GM12878 (cell line): ENCODE measurements at regions not wholly inside any gene's neighbourhood (a gene's known extent, or its start where the extent isn't known, plus 50 kb on each side); places are given as distances from the start of the nearest gene placed in this dataset.

Source experiments
- ATAC-seq: fragments of 200-7000 bp; cut with Tn5 transposase; 3 replicates; pipeline ENCODE4 v1.9.1; 2020; ENCODE audit warnings: mild to moderate bottlenecking, moderate library complexity
- BruUV-seq: library from RNA; stranded (reverse); fragments of 400-500 nt; replicated peaks from 2 replicates; lab custom pipeline; 2021; lab: Mats Ljungman, UMichigan
- CTCF ChIA-PET: fragments of 300-600 bp; sonication (Branson Sonifier 250); formaldehyde crosslinking; extraction: SDS; loops from one replicate; lab custom pipeline; 2021; ENCODE audit warnings: inconsistent platforms; lab: Yijun Ruan, JAX
- POLR2A ChIA-PET: fragments of 350-600 bp; formaldehyde crosslinking; extraction: SDS; loops from one replicate; lab custom pipeline; 2021; ENCODE audit warnings: inconsistent platforms; lab: Charles Lee
- RAD21 ChIA-PET: fragments of 300-600 bp; sonication (Branson Sonifier 250); formaldehyde crosslinking; loops from one replicate; lab custom pipeline; 2023; ENCODE audit warnings: antibody characterized with exemption; ENCODE audit not compliant: unreplicated experiment; lab: Charles Lee
- SMC1A ChIA-PET: fragments of 300-600 bp; sonication (Branson Sonifier 250); formaldehyde crosslinking; loops from one replicate; lab custom pipeline; 2023; ENCODE audit not compliant: unreplicated experiment, uncharacterized antibody; lab: Charles Lee
- DNase-seq: peaks from one replicate; pipeline ENCODE4 v3.0.0-alpha.2; 2011; ENCODE audit warnings: low read depth, low spot score
- FAIRE-seq: peaks from 3 replicates; lab custom pipeline; 2011; peaks lifted over from hg19 to GRCh38; lab: Jason Lieb, UNC
- H2AFZ ChIP-seq: 2 replicates; pipeline ENCODE4 v1.6.0; 2011; ENCODE audit warnings: low read depth, low read length, control low read depth; ENCODE audit not compliant: control insufficient read depth
- H3K27ac ChIP-seq: 2 replicates; pipeline ENCODE4 v1.5.1; 2011; ENCODE audit warnings: control low read depth; ENCODE audit not compliant: control insufficient read depth, insufficient read depth
- H3K27me3 ChIP-seq, 2 experiments: replicated peaks in 1 of 2; 2 replicates each; pipeline versions ENCODE4 v1.6.0 to v1.6.1; 2011; ENCODE audit warnings: low read length in 1 of 2; ENCODE audit not compliant: control insufficient read depth in 2 of 2, insufficient read depth in 2 of 2
- H3K36me3 ChIP-seq, 2 experiments: 2 replicates each; pipeline ENCODE4 v1.5.1; 2011; ENCODE audit warnings: low read length in 1 of 2; ENCODE audit not compliant: control insufficient read depth in 2 of 2, insufficient read depth in 2 of 2
- H3K4me1 ChIP-seq: 2 replicates; pipeline ENCODE4 v1.6.1; 2011; ENCODE audit warnings: mild to moderate bottlenecking, low read length, moderate library complexity, mixed read lengths; ENCODE audit not compliant: control insufficient read depth, insufficient read depth
- H3K4me2 ChIP-seq: 2 replicates; pipeline ENCODE4 v1.6.0; 2011; ENCODE audit warnings: control low read depth; ENCODE audit not compliant: control insufficient read depth, insufficient read depth
- H3K4me3 ChIP-seq: fragments of 200-600 bp; sonication (generic); 2 replicates; pipeline ENCODE4 v1.5.1; 2016
- H3K79me2 ChIP-seq: 2 replicates; pipeline ENCODE4 v1.6.0; 2011; ENCODE audit warnings: low read length; ENCODE audit not compliant: control insufficient read depth, insufficient read depth
- H3K9ac ChIP-seq: 2 replicates; pipeline ENCODE4 v1.8.0; 2011; ENCODE audit warnings: low read length, control low read depth, mixed read lengths; ENCODE audit not compliant: control insufficient read depth, insufficient read depth
- H3K9me3 ChIP-seq: replicated peaks from 3 replicates; pipeline ENCODE4 v1.5.1; 2011; ENCODE audit warnings: mild to moderate bottlenecking, low read length; ENCODE audit not compliant: control insufficient read depth, insufficient read depth
- H4K20me1 ChIP-seq: 2 replicates; pipeline ENCODE4 v1.6.0; 2011; ENCODE audit not compliant: control insufficient read depth, insufficient read depth
- BMI1 ChIP-seq: fragments of 450-650 bp; IDR thresholded peaks from 2 replicates; pipeline ENCODE4 v1.6.1; 2016; ENCODE audit warnings: mild to moderate bottlenecking, moderate library complexity, borderline replicate concordance
- CBX3 ChIP-seq: fragments of 200-600 bp; sonication (generic); IDR thresholded peaks from 2 replicates; pipeline ENCODE4 v1.6.1; 2016; ENCODE audit warnings: low read depth, borderline replicate concordance
- DPF2 ChIP-seq: fragments of 450-650 bp; IDR thresholded peaks from 2 replicates; pipeline ENCODE4 v1.6.1; 2017; ENCODE audit warnings: mild to moderate bottlenecking
- EED ChIP-seq: sonication (generic); IDR thresholded peaks from 2 replicates; pipeline ENCODE4 v1.6.1; 2016; ENCODE audit warnings: antibody characterized with exemption, low read depth
- IKZF2 ChIP-seq, 2 experiments: fragments of 450-650 bp; IDR thresholded peaks; 2 replicates each; pipeline ENCODE4 v1.6.1; 2017; ENCODE audit warnings: mild to moderate bottlenecking in 2 of 2, moderate library complexity in 2 of 2
- JUNB ChIP-seq: IDR thresholded peaks from 2 replicates; pipeline ENCODE4 v1.6.1; 2016; ENCODE audit warnings: antibody characterized with exemption, mild to moderate bottlenecking
- JUND ChIP-seq: IDR thresholded peaks from 2 replicates; pipeline ENCODE4 v1.6.1; 2012; ENCODE audit warnings: low read depth, mild to moderate bottlenecking, low read length, improper control_type of control experiment, moderate library complexity
- MYB ChIP-seq: fragments of 150-350 bp; IDR thresholded peaks from 2 replicates; pipeline ENCODE4 v1.6.1; 2014; ENCODE audit warnings: mild to moderate bottlenecking, low read depth, low read length, borderline replicate concordance
- POU2F2 ChIP-seq: IDR thresholded peaks from 3 replicates; pipeline ENCODE4 v1.6.1; 2011; ENCODE audit warnings: low read depth, mild to moderate bottlenecking, low read length, borderline replicate concordance
- RAD21 ChIP-seq: IDR thresholded peaks from 2 replicates; pipeline ENCODE4 v1.6.1; 2011; ENCODE audit warnings: mild to moderate bottlenecking, low read depth, low read length, moderate library complexity; ENCODE audit not compliant: insufficient read depth
- RELA ChIP-seq: fragments of 450-650 bp; IDR thresholded peaks from 2 replicates; pipeline ENCODE4 v1.8.0; 2014; ENCODE audit warnings: borderline replicate concordance; ENCODE audit not compliant: partially characterized antibody
- RUNX3 ChIP-seq: IDR thresholded peaks from 2 replicates; pipeline ENCODE4 v1.6.1; 2012; ENCODE audit warnings: low read length, inconsistent platforms
- SMARCA5 ChIP-seq: fragments of 450-650 bp; IDR thresholded peaks from 2 replicates; pipeline ENCODE4 v1.6.1; 2017; ENCODE audit warnings: mild to moderate bottlenecking
- TAF1 ChIP-seq: IDR thresholded peaks from 2 replicates; pipeline ENCODE4 v1.6.1; 2011; ENCODE audit warnings: mild to moderate bottlenecking, low read depth, low read length, borderline replicate concordance
- TCF12 ChIP-seq: IDR thresholded peaks from 2 replicates; pipeline ENCODE4 v1.6.1; 2011; ENCODE audit warnings: low read depth, mild to moderate bottlenecking, low read length
- USF1 ChIP-seq: IDR thresholded peaks from 2 replicates; pipeline ENCODE4 v1.6.1; 2011; ENCODE audit warnings: borderline replicate concordance, low read depth, mild to moderate bottlenecking, moderate library complexity, mixed read lengths, low read length; ENCODE audit not compliant: insufficient read depth; ENCODE audit errors: extremely low read length
- ZNF217 ChIP-seq: fragments of 450-650 bp; IDR thresholded peaks from 2 replicates; pipeline ENCODE4 v1.6.1; 2017; ENCODE audit warnings: antibody characterized with exemption, mild to moderate bottlenecking
- WGBS: methylation state at CpG from one replicate; pipeline ENCODE4 v1.1.6; 2016; ENCODE audit warnings: low lambda C conversion rate; ENCODE audit not compliant: insufficient replicate concordance, insufficient coverage; ENCODE audit errors: missing lambda C conversion rate; 5-methylcytosine and 5-hydroxymethylcytosine counted together
- in situ Hi-C: fragments of 300-500 bp; cut with MboI; formaldehyde crosslinking; loops from 9 replicates; pipeline ENCODE4 v1.14.3; 2018; ENCODE audit warnings: mixed read lengths
- intact Hi-C: fragments of 100-400 bp; cut with micrococcal nuclease; formaldehyde crosslinking; loops from one replicate; pipeline ENCODE4 v1.14.2; 2022; ENCODE audit not compliant: unreplicated experiment
- TF ChIP-seq, protein P1 (sequence below): fragments of 450-650 bp; formaldehyde crosslinking; IDR thresholded peaks from 2 replicates; pipeline ENCODE4 v1.5.0; 2022; ENCODE audit warnings: mild to moderate bottlenecking, missing genetic modification characterization
- TF ChIP-seq, protein P2 (sequence below): fragments of 450-650 bp; IDR thresholded peaks from 2 replicates; pipeline ENCODE4 v1.6.1; 2018; ENCODE audit warnings: mild to moderate bottlenecking, low read depth, moderate library complexity; ENCODE audit not compliant: partially characterized antibody

- Histone ChIP-seq H3K79me2 (no peaks in the 10 kb centered on the region), H3K4me3 (no peak overlapping the region), H3K36me3 (no peaks in the 10 kb centered on the region), H4K20me1 (no peaks in the 10 kb centered on the region), H3K4me1 (no peaks in the 10 kb centered on the region), H3K27ac (no peak overlapping the region), H2AFZ (no peak overlapping the region), H3K9me3 (no peaks in the 10 kb centered on the region), H3K9ac (no peak overlapping the region), H3K27me3 (no peaks in the 10 kb centered on the region)
- DNase-seq (no peak), FAIRE-seq (no peak)
- ChIA-PET CTCF (interaction anchor here (0.7 to 1.0 kb wide), 2 partner anchors 20 to 103 kb away, joined by 3 read pairs; no protein-coding TSS in a partner anchor), POLR2A (no interaction called here), SMC1A (interaction anchor here (1.1 kb wide), 1 partner anchor 332 kb away, joined by 3 read pairs; no protein-coding TSS in a partner anchor)
- in situ Hi-C loops = loop anchor here (10.0 kb wide), 1 partner anchor 400 kb away; no protein-coding TSS in a partner anchor
- intact Hi-C loops = no loop called here
- no TSS peak for BruUV-seq
- TF ChIP-seq DPF2 (no peak), TAF1 (no peak), TCF12 (no peak), RELA (no peak), JUNB (no peak), RUNX3 (no peak), BMI1 (no peak), ZNF217 (no peak), IKZF2 (IDR thresholded peaks at IDR 0.05) (no peak), CBX3 (no peak), USF1 (no peak), RAD21 (no peak), JUND (no peak), SMARCA5 (no peak), POU2F2 (no peak), EED (no peak), MYB (no peak)
- TF ChIP-seq, protein P1, sequence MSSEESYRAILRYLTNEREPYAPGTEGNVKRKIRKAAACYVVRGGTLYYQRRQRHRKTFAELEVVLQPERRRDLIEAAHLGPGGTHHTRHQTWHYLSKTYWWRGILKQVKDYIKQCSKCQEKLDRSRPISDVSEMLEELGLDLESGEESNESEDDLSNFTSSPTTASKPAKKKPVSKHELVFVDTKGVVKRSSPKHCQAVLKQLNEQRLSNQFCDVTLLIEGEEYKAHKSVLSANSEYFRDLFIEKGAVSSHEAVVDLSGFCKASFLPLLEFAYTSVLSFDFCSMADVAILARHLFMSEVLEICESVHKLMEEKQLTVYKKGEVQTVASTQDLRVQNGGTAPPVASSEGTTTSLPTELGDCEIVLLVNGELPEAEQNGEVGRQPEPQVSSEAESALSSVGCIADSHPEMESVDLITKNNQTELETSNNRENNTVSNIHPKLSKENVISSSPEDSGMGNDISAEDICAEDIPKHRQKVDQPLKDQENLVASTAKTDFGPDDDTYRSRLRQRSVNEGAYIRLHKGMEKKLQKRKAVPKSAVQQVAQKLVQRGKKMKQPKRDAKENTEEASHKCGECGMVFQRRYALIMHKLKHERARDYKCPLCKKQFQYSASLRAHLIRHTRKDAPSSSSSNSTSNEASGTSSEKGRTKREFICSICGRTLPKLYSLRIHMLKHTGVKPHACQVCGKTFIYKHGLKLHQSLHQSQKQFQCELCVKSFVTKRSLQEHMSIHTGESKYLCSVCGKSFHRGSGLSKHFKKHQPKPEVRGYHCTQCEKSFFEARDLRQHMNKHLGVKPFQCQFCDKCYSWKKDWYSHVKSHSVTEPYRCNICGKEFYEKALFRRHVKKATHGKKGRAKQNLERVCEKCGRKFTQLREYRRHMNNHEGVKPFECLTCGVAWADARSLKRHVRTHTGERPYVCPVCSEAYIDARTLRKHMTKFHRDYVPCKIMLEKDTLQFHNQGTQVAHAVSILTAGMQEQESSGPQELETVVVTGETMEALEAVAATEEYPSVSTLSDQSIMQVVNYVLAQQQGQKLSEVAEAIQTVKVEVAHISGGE (CRISPR knock-in tag) = no peak
- TF ChIP-seq, protein P2, sequence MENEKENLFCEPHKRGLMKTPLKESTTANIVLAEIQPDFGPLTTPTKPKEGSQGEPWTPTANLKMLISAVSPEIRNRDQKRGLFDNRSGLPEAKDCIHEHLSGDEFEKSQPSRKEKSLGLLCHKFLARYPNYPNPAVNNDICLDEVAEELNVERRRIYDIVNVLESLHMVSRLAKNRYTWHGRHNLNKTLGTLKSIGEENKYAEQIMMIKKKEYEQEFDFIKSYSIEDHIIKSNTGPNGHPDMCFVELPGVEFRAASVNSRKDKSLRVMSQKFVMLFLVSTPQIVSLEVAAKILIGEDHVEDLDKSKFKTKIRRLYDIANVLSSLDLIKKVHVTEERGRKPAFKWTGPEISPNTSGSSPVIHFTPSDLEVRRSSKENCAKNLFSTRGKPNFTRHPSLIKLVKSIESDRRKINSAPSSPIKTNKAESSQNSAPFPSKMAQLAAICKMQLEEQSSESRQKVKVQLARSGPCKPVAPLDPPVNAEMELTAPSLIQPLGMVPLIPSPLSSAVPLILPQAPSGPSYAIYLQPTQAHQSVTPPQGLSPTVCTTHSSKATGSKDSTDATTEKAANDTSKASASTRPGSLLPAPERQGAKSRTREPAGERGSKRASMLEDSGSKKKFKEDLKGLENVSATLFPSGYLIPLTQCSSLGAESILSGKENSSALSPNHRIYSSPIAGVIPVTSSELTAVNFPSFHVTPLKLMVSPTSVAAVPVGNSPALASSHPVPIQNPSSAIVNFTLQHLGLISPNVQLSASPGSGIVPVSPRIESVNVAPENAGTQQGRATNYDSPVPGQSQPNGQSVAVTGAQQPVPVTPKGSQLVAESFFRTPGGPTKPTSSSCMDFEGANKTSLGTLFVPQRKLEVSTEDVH = no peak
- TF ChIP-seq, all 136 proteins: peak for 0
- ATAC-seq = no peak
- 71% methylated on average over 4 of the region's 4 CpGs for WGBS
- no peak overlapping the region for H3K4me2 ChIP-seq
- RAD21 ChIA-PET = interaction anchor here (1.5 kb wide), 1 partner anchor 153 kb away, joined by 4 read pairs; no protein-coding TSS in a partner anchor
Measured at GRCh38 chr13:100724568-100724967, 50.0 kb upstream of the TMTC4 start.
